ENCODE measurements at regions not wholly inside any gene's neighbourhood (a gene's known extent, or its start where the extent isn't known, plus 50 kb on each side); places are given as distances from the start of the nearest gene placed in this dataset.

DNA sequence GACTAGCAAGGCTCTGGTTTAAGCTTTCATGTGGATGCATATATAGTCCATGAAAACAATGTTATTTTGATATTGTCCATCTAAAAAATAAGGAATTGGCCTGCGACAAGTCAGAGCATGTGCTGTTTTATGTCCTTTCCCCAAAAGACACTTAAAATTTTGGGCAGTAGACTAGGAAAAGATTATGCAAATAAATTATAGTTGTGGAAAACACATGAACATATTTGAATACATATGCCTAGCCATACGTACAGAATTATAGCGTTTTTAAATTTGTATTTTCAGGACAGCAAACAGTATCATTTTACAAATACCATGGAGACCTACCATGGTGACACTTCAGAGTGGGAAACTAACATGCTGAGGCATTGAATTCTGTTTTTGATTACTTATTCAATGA, 113.8 kb upstream of the SLC5A12 start:
- no peak for TF ChIP-seq FOS (IDR thresholded peaks at IDR 0.05; ENCODE audit: borderline replicate concordance, insufficient read depth, low read length)
- TF ChIP-seq, protein P1, sequence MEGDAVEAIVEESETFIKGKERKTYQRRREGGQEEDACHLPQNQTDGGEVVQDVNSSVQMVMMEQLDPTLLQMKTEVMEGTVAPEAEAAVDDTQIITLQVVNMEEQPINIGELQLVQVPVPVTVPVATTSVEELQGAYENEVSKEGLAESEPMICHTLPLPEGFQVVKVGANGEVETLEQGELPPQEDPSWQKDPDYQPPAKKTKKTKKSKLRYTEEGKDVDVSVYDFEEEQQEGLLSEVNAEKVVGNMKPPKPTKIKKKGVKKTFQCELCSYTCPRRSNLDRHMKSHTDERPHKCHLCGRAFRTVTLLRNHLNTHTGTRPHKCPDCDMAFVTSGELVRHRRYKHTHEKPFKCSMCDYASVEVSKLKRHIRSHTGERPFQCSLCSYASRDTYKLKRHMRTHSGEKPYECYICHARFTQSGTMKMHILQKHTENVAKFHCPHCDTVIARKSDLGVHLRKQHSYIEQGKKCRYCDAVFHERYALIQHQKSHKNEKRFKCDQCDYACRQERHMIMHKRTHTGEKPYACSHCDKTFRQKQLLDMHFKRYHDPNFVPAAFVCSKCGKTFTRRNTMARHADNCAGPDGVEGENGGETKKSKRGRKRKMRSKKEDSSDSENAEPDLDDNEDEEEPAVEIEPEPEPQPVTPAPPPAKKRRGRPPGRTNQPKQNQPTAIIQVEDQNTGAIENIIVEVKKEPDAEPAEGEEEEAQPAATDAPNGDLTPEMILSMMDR (IDR thresholded peaks at IDR 0.05; ENCODE audit: extremely low read depth in 1 of 2, insufficient read depth in 1 of 2, low read depth in 1 of 2, low read length in 2 of 2), result no peak
- no peak for TF ChIP-seq POLR2AphosphoS5 (IDR thresholded peaks at IDR 0.05; ENCODE audit: insufficient read depth, low read depth, low read length)
- no peak for TF ChIP-seq GATA2 (IDR thresholded peaks at IDR 0.05; ENCODE audit: insufficient read depth, insufficient read length, low read depth, low read length)
- no peak for TF ChIP-seq POLR2A (IDR thresholded peaks at IDR 0.05; ENCODE audit: low read depth, low read length)
- TF ChIP-seq, protein P2, sequence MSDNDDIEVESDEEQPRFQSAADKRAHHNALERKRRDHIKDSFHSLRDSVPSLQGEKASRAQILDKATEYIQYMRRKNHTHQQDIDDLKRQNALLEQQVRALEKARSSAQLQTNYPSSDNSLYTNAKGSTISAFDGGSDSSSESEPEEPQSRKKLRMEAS (IDR thresholded peaks at IDR 0.05; ENCODE audit: insufficient read depth, insufficient read length), result no peak
- TF ChIP-seq EZH2 (IDR thresholded peaks at IDR 0.05; ENCODE audit: borderline replicate concordance, low read depth, low read length, severe bottlenecking), result no peak
- no peak for TF ChIP-seq MYC (IDR thresholded peaks at IDR 0.05; ENCODE audit: low read depth, low read length)

Data from endothelial cell of umbilical vein (primary cell).